C4-2B (cell line): ENCODE measurements at regions not wholly inside any gene's neighbourhood (a gene's known extent, or its start where the extent isn't known, plus 50 kb on each side); places are given as distances from the start of the nearest gene placed in this dataset.

Experiments
- H3K27ac ChIP-seq: fragments of 450-650 bp; 2 replicates; pipeline ENCODE4 v1.5.1; 2017
- ZFX ChIP-seq: fragments of 450-650 bp; IDR thresholded peaks from 2 replicates; pipeline ENCODE4 v1.6.1; 2017
- TF ChIP-seq, protein P1 (sequence below): fragments of 450-650 bp; conservative IDR thresholded peaks from 2 replicates; pipeline ENCODE4 v1.5.1; 2017; ENCODE audit warnings: mild to moderate bottlenecking

DNA sequence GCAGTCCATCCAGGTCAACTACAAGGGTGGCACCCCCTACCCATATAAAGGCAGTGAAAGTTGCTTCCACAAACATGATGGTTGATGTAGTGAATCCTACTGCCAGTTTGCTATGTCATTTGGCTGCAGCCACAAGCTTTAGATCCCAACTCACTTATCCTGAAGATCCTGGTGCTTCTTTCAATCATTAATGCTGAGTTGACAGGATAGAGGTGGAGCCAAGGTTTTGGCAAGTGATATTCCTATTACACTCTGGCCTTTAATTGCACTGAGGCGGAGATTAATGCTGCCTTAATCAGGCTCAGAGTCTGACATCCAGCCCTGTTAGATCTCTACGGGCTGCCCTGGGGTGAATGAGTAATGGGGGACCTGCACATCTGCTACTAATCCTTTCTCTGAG lies 542.4 kb upstream of the ARX start:
- TF ChIP-seq ZFX: no peak
- TF ChIP-seq, protein P1, sequence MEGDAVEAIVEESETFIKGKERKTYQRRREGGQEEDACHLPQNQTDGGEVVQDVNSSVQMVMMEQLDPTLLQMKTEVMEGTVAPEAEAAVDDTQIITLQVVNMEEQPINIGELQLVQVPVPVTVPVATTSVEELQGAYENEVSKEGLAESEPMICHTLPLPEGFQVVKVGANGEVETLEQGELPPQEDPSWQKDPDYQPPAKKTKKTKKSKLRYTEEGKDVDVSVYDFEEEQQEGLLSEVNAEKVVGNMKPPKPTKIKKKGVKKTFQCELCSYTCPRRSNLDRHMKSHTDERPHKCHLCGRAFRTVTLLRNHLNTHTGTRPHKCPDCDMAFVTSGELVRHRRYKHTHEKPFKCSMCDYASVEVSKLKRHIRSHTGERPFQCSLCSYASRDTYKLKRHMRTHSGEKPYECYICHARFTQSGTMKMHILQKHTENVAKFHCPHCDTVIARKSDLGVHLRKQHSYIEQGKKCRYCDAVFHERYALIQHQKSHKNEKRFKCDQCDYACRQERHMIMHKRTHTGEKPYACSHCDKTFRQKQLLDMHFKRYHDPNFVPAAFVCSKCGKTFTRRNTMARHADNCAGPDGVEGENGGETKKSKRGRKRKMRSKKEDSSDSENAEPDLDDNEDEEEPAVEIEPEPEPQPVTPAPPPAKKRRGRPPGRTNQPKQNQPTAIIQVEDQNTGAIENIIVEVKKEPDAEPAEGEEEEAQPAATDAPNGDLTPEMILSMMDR: no peak
- H3K27ac ChIP-seq: no peak overlapping the region

DNA sequence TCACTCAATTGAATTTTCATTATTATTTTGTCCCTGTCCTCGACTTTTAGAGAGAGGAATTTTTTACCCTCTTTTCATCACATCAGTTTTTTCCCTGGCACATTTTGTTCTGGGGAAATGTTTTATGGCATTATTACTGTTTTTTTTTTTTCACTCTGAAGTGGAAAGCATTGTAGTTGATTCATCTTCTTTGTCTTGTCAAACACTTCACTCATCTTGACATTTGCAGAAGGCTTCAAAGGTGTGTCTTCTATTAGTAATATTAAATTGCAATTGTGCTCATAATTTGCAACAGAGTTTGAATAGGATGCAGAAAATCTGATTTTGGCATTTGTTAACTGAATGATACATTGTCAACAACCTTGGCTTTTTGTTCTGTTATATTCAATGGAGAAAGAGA lies 545.4 kb upstream of the ARX start:
- no peak for TF ChIP-seq ZFX
- TF ChIP-seq, protein P1: no peak

DNA sequence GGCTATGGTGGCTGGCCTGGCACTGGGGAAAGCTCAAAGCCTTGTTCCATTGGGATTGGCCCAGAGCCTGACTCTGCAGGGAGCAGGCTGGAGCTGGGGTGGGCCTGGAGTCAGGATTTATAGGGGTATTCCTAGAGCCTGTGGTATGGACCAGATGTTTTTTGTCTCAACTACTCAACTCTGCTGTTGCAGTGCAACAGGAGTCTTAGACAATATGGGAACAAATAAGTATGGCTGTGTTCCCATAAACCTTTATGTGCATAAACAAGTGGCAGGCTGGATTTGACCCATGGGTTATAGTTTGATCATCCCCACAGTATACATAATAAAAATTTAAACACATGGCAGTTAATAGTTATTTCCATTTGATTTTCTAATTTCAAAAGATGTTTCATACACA lies 557.9 kb upstream of the ARX start:
- peak overlapping the region; percentile 98 for H3K27ac ChIP-seq
- TF ChIP-seq, protein P1: no peak
- no peak for TF ChIP-seq ZFX

More for the DNA sequence above, 545.4 kb upstream of the ARX start:
- H3K27ac ChIP-seq: no peak overlapping the region

DNA sequence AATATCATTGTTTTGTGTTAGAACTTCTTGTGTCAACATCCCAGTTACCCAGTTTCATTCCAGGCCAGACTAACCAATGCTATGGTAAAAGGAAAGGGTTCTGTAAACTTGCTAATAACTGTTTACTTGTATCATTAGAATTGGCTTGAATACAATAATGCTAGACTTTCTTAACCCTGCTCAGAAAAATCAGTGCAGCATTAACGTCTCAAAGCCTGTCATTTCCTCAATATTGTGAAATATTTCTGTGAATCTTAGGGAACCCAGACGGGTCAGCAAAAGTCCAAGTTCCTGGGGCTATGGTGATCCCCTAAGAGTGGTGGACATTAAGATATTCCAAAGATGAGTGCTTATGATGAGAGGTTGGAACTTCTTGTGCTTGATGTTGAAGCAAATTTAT lies 541.2 kb upstream of the MAGEB18 start:
- no peak for TF ChIP-seq ZFX
- TF ChIP-seq, protein P1: no peak
- H3K27ac ChIP-seq: no peak overlapping the region

DNA sequence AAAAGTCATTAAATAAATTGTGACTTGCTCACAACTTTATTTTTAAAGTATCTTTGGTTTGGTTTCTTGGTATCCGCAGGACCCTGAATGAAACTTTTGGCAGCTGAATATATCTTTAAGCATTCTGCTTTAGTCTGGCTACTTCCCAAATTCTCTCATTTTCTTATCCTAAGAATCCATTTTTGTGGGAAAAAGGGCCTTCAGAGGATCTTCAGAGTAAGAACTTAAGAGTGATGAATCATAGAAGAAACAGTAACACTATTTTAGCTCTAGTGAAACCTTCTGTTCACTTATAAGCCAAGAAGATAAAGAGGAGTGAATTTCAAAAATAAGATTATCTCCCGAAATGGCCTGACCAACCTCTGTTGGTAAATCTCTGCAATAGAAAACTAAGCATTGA lies 540.6 kb upstream of the MAGEB18 start:
- H3K27ac ChIP-seq: no peak overlapping the region
- TF ChIP-seq ZFX: no peak
- TF ChIP-seq, protein P1: no peak

DNA sequence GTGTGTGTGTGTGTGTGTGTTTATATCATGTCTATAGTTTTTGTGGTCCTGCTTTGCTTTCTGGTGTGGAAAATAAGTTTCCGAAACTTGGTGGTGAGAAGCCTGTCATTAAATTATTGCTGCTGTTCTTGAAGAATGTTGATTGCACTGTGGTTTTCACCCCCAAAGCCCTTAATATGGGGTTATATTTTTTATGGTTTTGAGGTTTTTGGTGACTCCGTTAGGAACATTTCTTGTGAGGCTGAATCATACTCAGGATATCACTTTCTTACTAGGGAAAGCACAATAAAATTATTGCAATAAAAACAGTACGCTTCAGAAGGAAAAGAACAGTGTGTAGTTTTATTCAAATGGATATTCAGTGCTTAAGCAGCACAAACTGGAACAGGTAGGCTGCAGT lies 539.1 kb upstream of the MAGEB18 start:
- TF ChIP-seq, protein P1: no peak
- no peak for TF ChIP-seq ZFX
- no peak overlapping the region for H3K27ac ChIP-seq

DNA sequence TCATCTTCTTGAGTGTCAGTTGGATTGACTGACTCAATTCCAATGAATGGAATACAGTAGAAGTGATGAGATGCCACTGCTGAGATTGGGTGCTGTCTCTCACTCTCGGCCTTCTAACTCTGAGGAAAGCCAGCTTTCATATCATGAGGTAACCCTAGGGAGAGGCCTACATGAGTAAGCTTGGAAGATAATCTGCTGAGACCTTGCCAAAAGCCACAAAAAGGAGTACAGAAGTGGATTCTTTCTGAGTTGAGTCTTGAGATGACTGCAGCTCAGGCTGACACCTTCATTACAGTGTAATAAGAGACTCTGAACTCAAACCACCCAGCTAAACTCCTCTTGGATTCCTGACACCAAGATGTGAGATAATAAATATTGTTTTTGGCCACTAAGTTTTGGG lies 537.4 kb upstream of the MAGEB18 start:
- no peak for TF ChIP-seq ZFX
- TF ChIP-seq, protein P1: no peak
- H3K27ac ChIP-seq: no peak overlapping the region
